Muscle of arm (tissue), 1 donor: ENCODE measurements at regions not wholly inside any gene's neighbourhood (a gene's known extent, or its start where the extent isn't known, plus 50 kb on each side); places are given as distances from the start of the nearest gene placed in this dataset.
"Not testable (repeated sequence)": the region's sequence is repeated elsewhere in the genome, so short reads cannot be mapped to it uniquely, and the experiment has no call there.

ENCODE experiments used
- DNase-seq: peaks from one replicate; pipeline ENCODE4 v3.0.0-alpha.2; 2013

GRCh38 chr7:98774884-98775283 is 94.9 kb downstream of the TMEM130 start:
- DNase-seq = no peak

DNA sequence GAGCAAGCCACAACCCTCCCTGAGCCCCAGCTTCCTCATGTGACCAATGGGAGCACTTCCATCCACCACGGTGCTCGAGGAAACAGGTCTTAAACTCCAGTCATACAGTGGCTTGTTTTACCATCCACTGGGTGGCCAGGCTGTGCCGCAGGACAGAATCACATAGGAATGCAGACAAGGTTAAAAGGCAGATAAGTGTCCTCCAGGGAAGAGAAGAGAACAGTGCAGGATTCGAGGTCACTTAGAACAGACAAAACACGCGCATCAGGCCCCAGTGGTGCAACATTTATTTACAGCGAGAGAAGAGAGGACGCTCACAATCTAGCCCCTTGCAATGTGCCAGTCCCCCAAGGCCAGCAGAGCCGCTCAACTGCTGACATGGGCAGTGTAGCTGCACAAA is 92.8 kb downstream of the TMEM130 start:
- no peak for DNase-seq

DNA sequence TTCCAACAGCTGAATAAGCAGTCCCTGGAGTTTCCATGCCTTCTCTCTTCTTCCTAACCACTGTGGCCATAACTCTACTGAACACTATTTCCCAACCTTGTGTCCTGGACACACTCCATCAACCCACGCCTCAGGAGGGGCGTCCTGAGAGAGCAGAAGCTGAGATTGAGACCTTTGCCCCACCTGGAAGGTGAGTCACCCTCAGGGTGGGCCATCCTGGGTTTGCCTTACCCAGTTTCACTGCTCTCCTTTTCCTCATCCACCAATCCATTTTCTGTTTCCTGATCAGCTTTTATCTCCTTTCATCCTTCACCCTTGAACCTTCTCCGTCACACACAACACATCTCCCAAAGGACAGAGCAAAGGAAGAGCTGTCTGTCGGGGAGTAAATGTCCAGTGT is 91.4 kb downstream of the TMEM130 start:
- DNase-seq = no peak

DNA sequence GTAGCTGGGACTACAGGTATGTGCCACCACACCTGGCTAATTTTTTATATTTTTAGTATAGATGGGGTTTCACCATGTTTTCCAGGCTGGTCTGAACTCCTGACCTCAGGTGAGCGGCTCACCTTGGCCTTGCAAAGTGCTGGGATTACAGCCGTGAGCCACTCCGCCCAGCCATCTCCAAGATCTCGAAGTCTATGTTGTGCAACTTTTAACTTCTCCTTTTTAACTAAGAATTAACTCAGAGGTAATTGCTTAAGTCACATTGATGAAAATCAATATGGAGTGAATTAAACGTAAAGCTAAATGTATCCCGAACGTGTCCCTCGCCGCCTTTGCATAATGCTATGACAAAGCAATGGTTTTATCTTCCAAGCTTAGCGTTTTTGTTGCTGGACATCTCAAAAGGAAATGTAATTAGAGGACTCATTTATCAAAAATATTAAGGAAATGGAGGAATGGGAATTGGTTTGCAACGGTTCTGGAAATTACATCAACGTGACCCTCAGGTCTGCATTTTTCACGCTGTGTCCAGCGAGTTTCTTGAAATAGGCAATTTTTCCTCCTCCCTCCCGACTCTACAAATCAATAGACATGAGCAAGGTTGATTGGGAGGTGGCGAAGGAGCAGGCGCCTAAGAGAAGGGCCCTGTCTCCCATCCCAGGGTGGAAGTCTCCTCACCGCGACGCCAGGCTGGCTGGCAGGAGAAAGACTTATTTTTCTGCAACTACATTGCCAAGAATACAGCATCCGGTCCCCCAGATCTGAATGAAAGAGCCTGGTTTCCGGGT is 89.8 kb downstream of the TMEM130 start:
- no peak for DNase-seq

DNA sequence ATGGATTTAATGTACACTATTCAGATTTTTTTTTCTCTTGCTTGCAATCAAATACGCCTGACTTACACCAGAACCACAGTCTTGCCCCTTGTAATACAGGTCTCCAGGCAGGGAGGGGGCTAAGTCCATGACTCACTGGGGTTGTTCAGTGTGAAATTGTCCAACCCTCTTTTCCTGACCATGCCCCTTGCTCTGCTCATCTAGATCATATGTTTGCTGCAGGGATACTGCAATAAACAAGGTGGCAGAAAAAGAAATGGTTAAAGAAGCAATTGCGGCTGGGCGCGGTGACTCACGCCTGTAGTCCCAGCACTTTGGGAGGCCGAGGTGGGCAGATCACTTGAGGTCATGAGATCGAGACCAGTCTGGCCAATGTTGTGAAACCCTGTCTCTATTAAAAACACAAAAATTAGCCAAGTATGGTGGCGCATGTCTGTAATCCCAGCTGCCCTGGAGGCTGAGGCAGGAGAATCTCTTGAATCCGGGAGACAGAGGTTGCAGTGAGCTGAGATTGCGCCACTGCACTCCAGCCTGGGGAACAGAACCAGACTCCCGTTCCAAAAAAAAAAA is 85.5 kb downstream of the TMEM130 start:
- no peak for DNase-seq

GRCh38 chr7:98785929-98786571 is 83.8 kb downstream of the TMEM130 start:
- DNase-seq = no peak

DNA sequence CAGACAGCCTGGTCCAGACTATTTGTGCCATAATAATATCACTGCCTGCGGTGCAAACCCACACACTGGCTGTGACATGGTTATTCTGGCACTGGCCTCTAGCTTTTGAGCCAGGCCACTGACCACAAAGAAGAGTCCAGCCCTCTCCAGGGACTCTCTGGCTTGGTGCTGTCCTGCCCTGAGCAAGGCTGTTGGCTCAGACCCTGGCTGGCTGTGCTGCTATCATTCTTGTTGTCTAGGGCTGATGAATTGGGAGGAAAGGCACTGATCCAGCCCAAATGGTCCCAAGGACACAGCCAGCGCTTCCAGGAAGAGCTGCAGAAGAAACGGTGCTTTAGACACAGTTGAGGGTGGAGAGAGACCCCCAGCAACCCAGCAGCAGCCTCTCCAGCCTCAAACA is 80.8 kb downstream of the TMEM130 start:
- DNase-seq = no peak

DNA sequence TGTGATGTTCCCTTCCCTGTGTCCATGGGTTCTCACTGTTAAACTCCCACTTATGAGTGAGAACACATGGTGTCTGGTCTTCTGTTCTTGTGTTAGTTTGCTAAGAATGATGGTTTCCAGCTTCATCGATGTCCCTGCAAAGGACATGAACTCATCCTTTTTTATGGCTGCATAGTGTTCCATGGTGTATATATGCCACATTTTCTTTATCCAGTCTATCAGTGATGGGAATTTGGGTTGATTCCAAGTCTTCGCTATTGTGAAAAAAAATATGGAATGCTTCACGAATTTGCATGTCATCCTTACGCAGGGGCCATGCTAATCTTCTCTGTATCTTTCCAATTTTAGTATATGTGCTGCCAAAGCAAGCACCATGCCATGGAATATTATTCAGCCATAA is 75.4 kb downstream of the TMEM130 start:
- DNase-seq = not testable (repeated sequence)

- no peak for DNase-seq
These were observed 73.9 kb downstream of the TMEM130 start for GRCh38 chr7:98795741-98796493.
